Sigmoid colon (tissue), 3 donors: ENCODE measurements at regions not wholly inside any gene's neighbourhood (a gene's known extent, or its start where the extent isn't known, plus 50 kb on each side); places are given as distances from the start of the nearest gene placed in this dataset.

Source experiments
- CTCF ChIP-seq, 4 experiments: fragments of 450-650 bp in 3 of 4; fragments of 200-600 bp in 1 of 4; IDR thresholded peaks; one replicate each; pipeline ENCODE4 v1.5.1; 2016 to 2019; ENCODE audit warnings: antibody characterized with exemption in 4 of 4, mild to moderate bottlenecking in 3 of 4, moderate library complexity in 2 of 4
- POLR2A ChIP-seq, 2 donors: fragments of 450-650 bp; IDR thresholded peaks; one replicate each; pipeline ENCODE4 v1.6.1; 2016; ENCODE audit warnings: antibody characterized with exemption in 2 of 2, mild to moderate bottlenecking in 2 of 2, moderate library complexity in 2 of 2

GRCh38 chr2:150166313-150167051 lies 321.0 kb downstream of the RND3 start:
- TF ChIP-seq CTCF (IDR thresholded peaks at IDR 0.05): no peak
- TF ChIP-seq POLR2A (IDR thresholded peaks at IDR 0.05): no peak
